ENCODE measurements at regions not wholly inside any gene's neighbourhood (a gene's known extent, or its start where the extent isn't known, plus 50 kb on each side); places are given as distances from the start of the nearest gene placed in this dataset.
"Not testable (repeated sequence)": the region's sequence is repeated elsewhere in the genome, so short reads cannot be mapped to it uniquely, and the experiment has no call there.

GRCh38 chr1:120357046-120357445, 57.8 kb upstream of the NBPF8 start:
- not testable (repeated sequence) for DNase-seq (ENCODE audit: low spot score)

GRCh38 chr1:120356170-120356569, 58.7 kb upstream of the NBPF8 start:
- DNase-seq (ENCODE audit: low spot score) = peak; percentile 8

GRCh38 chr1:120354618-120355184, 60.1 kb upstream of the NBPF8 start:
- peak; percentile 20 for DNase-seq (ENCODE audit: low spot score)

- DNase-seq (ENCODE audit: low spot score) = not testable (repeated sequence)
Measured at GRCh38 chr1:120342231-120343073, 72.4 kb upstream of the NBPF8 start.

GRCh38 chr1:120341756-120342155, 73.1 kb upstream of the NBPF8 start:
- not testable (repeated sequence) for DNase-seq (ENCODE audit: low spot score)

GRCh38 chr1:120340838-120341751, 73.7 kb upstream of the NBPF8 start:
- DNase-seq (ENCODE audit: low spot score) = not testable (repeated sequence)

- DNase-seq (ENCODE audit: low spot score) = not testable (repeated sequence)
Measured at GRCh38 chr1:120315738-120316137, 99.1 kb upstream of the NBPF8 start.

GRCh38 chr1:120311930-120312329, 102.9 kb upstream of the NBPF8 start:
- DNase-seq (ENCODE audit: low spot score) = not testable (repeated sequence)

GRCh38 chr1:120308940-120309578, 105.8 kb upstream of the NBPF8 start:
- not testable (repeated sequence) for DNase-seq (ENCODE audit: low spot score)

GRCh38 chr1:120305046-120305445, 109.8 kb upstream of the NBPF8 start:
- not testable (repeated sequence) for DNase-seq (ENCODE audit: low spot score)

GRCh38 chr1:120304341-120304740, 110.5 kb upstream of the NBPF8 start:
- DNase-seq (ENCODE audit: low spot score) = not testable (repeated sequence)

GRCh38 chr1:120299433-120300057, 115.3 kb upstream of the NBPF8 start:
- not testable (repeated sequence) for DNase-seq (ENCODE audit: low spot score)

GRCh38 chr1:120298487-120298886, 116.3 kb upstream of the NBPF8 start:
- DNase-seq (ENCODE audit: low spot score) = not testable (repeated sequence)

GRCh38 chr1:120297345-120297953, 117.4 kb upstream of the NBPF8 start:
- not testable (repeated sequence) for DNase-seq (ENCODE audit: low spot score)

GRCh38 chr1:120290105-120290504, 113.8 kb upstream of the SEC22B start:
- DNase-seq (ENCODE audit: low spot score) = not testable (repeated sequence)

- not testable (repeated sequence) for DNase-seq (ENCODE audit: low spot score)
Measured at GRCh38 chr1:120289601-120290074, 113.3 kb upstream of the SEC22B start.

GRCh38 chr1:120288814-120289600, 112.7 kb upstream of the SEC22B start:
- not testable (repeated sequence) for DNase-seq (ENCODE audit: low spot score)

- DNase-seq (ENCODE audit: low spot score) = not testable (repeated sequence)
Measured at GRCh38 chr1:120288167-120288566, 111.8 kb upstream of the SEC22B start.

GRCh38 chr1:120282744-120283464, 106.6 kb upstream of the SEC22B start:
- not testable (repeated sequence) for DNase-seq (ENCODE audit: low spot score)

Data from LoVo (cell line).